Neural crest cell (in vitro differentiated cells): ENCODE measurements at regions not wholly inside any gene's neighbourhood (a gene's known extent, or its start where the extent isn't known, plus 50 kb on each side); places are given as distances from the start of the nearest gene placed in this dataset.

Experiments used
- DNase-seq: peaks from one replicate; pipeline ENCODE4 v3.0.0; 2021; ENCODE audit warnings: low read depth, mixed read lengths, low spot score
- H3K27ac Mint-ChIP-seq: one replicate; pipeline ENCODE4 v1.8.0; 2021; ENCODE audit warnings: mild to moderate bottlenecking, mixed read lengths; ENCODE audit not compliant: unreplicated experiment
- H3K27me3 Mint-ChIP-seq: 2 replicates; pipeline ENCODE4 v1.8.0; 2021; ENCODE audit warnings: low read depth, mild to moderate bottlenecking, mixed read lengths
- H3K36me3 Mint-ChIP-seq: 2 replicates; pipeline ENCODE4 v1.8.0; 2021; ENCODE audit warnings: low read depth, mild to moderate bottlenecking, mixed read lengths
- H3K4me1 Mint-ChIP-seq: 2 replicates; pipeline ENCODE4 v1.8.0; 2021; ENCODE audit warnings: mixed read lengths
- H3K4me3 Mint-ChIP-seq: one replicate; pipeline ENCODE4 v1.8.0; 2021; ENCODE audit warnings: mild to moderate bottlenecking, mixed read lengths
- H3K9me3 Mint-ChIP-seq: 2 replicates; pipeline ENCODE4 v1.8.0; 2021; ENCODE audit warnings: mixed read lengths
- TF ChIP-seq, protein P1 (sequence below): fragments of 200-600 bp; sonication (generic); conservative IDR thresholded peaks from 2 replicates; pipeline ENCODE4 v1.5.0; 2021; ENCODE audit warnings: antibody characterized with exemption, mild to moderate bottlenecking

DNA sequence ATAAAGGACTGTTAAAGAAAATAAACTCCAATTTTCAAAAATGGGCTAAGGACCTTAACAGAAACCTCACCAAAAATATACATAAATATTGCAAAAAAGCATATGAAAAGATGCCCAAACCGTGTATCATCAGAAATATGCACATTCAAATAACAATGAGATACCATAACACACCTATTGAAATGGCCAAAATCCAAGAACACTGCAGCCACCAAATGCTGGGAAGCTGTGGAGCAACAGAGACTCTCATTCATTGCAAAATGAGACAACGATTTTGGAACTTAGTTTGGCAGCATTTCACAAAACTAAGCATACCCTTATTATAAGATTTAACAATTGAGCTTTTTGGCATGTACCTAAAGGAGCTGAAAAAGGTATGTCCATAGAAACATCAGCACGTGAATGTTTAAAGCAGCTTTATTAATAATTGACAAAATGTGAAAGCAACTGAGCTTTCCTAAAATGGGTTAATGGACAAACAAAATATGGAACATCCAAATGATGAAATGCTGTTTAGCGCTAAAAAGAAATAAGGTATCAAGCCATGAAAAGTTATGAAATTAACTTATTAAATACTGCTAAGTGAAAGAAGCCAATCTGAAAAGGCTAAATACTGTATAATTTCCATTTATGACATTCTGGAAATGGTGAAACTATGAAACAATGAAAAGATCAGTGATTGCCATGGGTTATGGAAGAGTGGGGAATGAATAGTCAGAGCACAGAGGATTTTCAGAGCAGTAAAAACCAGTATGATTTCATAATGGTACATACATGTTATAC lies 592.6 kb upstream of the ADGRB3 start:
- Mint-ChIP-seq H3K36me3 (no peaks in the 10 kb centered on the region), H3K4me1 (peaks cover 21% of the 10 kb centered on the region), H3K27me3 (no peaks in the 10 kb centered on the region), H3K9me3 (peaks cover 6% of the 10 kb centered on the region), H3K4me3 (no peak overlapping the region), H3K27ac (no peak overlapping the region)
- TF ChIP-seq, protein P1, sequence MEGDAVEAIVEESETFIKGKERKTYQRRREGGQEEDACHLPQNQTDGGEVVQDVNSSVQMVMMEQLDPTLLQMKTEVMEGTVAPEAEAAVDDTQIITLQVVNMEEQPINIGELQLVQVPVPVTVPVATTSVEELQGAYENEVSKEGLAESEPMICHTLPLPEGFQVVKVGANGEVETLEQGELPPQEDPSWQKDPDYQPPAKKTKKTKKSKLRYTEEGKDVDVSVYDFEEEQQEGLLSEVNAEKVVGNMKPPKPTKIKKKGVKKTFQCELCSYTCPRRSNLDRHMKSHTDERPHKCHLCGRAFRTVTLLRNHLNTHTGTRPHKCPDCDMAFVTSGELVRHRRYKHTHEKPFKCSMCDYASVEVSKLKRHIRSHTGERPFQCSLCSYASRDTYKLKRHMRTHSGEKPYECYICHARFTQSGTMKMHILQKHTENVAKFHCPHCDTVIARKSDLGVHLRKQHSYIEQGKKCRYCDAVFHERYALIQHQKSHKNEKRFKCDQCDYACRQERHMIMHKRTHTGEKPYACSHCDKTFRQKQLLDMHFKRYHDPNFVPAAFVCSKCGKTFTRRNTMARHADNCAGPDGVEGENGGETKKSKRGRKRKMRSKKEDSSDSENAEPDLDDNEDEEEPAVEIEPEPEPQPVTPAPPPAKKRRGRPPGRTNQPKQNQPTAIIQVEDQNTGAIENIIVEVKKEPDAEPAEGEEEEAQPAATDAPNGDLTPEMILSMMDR, result no peak
- no peak for DNase-seq

GRCh38 chr6:68040780-68041179 lies 594.3 kb upstream of the ADGRB3 start:
- Mint-ChIP-seq H3K27me3 (no peaks in the 10 kb centered on the region), H3K4me1 (peaks cover 21% of the 10 kb centered on the region), H3K36me3 (no peaks in the 10 kb centered on the region), H3K27ac (peak overlapping the region; percentile 96), H3K9me3 (no peaks in the 10 kb centered on the region), H3K4me3 (peak overlapping the region; percentile 75)
- DNase-seq, result no peak
- TF ChIP-seq, protein P1, result no peak

DNA sequence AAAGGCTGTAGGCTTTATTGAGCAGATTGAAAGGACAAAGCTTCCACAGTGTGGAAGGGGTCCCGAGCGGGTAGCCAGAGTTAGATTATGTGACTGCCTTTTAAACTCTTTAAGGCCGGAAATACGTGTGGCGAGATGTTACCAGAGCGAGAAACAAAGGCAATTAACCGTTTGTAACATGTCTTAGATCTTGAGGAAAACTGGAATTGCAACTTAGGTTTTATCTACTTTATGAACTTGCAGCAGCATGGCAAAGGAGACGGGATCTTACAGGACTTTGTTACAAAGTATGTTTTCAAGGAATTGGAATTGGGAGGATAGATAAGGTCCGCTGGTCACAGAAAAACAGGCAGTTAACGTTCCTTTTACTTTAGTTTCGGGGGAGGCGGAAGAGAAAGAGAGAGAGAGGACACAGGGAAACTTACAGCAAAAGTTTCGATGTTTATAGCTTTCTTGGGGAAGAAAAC lies 594.7 kb upstream of the ADGRB3 start:
- TF ChIP-seq, protein P1, result no peak
- Mint-ChIP-seq H3K4me1 (peaks cover 21% of the 10 kb centered on the region), H3K27ac (peak overlapping the region; percentile 96), H3K9me3 (no peaks in the 10 kb centered on the region), H3K27me3 (no peaks in the 10 kb centered on the region), H3K36me3 (no peaks in the 10 kb centered on the region), H3K4me3 (peak overlapping the region; percentile 75)
- peak; percentile 2 for DNase-seq

DNA sequence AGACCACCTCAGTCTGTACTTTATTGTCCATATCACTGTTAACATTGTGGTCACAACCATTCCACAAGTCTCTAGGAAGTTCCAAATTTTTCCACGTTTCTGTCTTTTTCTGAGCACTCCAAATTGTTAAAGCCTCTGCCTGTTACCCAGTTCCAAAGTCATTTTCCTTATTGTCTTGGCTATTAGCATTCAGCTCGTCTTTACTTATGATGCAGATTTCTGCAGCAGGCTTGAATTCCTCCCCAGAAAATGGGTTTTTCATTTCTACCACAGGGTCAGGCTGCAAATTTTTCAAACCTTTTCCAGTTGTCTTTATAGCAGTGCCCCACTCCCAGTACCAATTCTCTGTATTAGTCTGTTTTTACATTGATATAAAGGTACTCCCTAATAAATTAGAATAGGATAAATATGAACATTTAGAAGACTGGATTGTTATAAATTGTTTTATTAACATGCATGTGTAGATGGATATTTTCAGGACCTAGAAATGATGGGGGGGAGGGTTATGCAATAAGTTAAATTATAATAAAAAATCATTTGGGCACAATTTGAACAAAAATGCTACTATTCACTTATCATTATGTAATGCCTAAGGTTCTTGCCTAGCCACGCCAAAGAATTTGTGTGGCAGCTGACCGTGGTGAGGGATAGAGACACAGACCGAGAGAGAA lies 595.3 kb upstream of the ADGRB3 start:
- DNase-seq, result no peak
- Mint-ChIP-seq H3K36me3 (no peaks in the 10 kb centered on the region), H3K9me3 (no peaks in the 10 kb centered on the region), H3K27ac (peak overlapping the region; percentile 96), H3K4me1 (peaks cover 21% of the 10 kb centered on the region), H3K27me3 (no peaks in the 10 kb centered on the region), H3K4me3 (peak overlapping the region; percentile 75)
- TF ChIP-seq, protein P1, result no peak

GRCh38 chr6:68038815-68039408 lies 596.2 kb upstream of the ADGRB3 start:
- TF ChIP-seq, protein P1, result no peak
- H3K36me3 Mint-ChIP-seq, result no peaks in the 10 kb centered on the region
- DNase-seq, result no peak
- H3K27me3 Mint-ChIP-seq, result no peaks in the 10 kb centered on the region
- peaks cover 21% of the 10 kb centered on the region for H3K4me1 Mint-ChIP-seq
- H3K4me3 Mint-ChIP-seq, result peak overlapping the region; percentile 44
- H3K9me3 Mint-ChIP-seq, result no peaks in the 10 kb centered on the region
- H3K27ac Mint-ChIP-seq, result no peak overlapping the region
